ENCODE measurements at regions not wholly inside any gene's neighbourhood (a gene's known extent, or its start where the extent isn't known, plus 50 kb on each side); places are given as distances from the start of the nearest gene placed in this dataset.

DNA sequence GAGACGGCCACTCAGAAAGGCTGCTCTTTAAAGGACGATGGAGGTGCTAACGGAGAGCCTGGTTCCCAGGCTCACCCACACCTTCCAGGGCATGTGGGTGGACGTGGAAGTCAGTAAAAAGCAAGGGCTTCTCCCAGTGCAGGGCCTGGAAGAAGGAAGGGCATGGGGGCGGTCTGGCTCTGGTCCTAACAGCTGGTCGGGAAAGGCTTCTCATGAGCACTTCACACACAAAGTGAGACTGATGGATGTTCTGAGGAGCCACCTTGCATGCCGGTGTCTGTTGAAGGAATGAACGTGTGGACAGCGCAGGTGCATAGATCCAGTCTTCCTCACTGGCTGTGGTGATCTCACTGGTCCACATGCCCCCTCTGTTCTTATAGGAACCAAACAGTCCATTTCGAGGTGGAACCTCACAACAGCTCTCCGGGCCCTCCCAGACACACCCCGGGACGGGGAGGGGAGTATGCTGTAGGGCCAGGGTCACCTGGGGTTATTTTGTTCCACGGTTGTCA is 90.6 kb upstream of the UXS1 start:
- H3K4me2 ChIP-seq (ENCODE audit: low read length): no peak overlapping the region
- H3K9me2 ChIP-seq (ENCODE audit: insufficient read depth): no peaks in the 10 kb centered on the region
- ChIA-PET POLR2A (no interaction called here), CTCF (no interaction called here), RAD21 (ENCODE audit: low non-redundant PET in 1 of 2, low total read pairs in 2 of 2, uncharacterized antibody in 2 of 2, unreplicated experiment in 2 of 2) (no interaction called here)
- TF ChIP-seq YY1 (IDR thresholded peaks at IDR 0.05; ENCODE audit: extremely low read depth, insufficient replicate concordance, low read depth, low read length) (no peak), SP1 (IDR thresholded peaks at IDR 0.05; ENCODE audit: low read depth) (no peak), SIN3A (IDR thresholded peaks at IDR 0.05; ENCODE audit: low read depth) (no peak), FOSL1 (IDR thresholded peaks at IDR 0.05; ENCODE audit: low read depth) (no peak), JUND (IDR thresholded peaks at IDR 0.05) (no peak), SRF (IDR thresholded peaks at IDR 0.05; ENCODE audit: low read depth) (no peak), ZNF274 (IDR thresholded peaks at IDR 0.05; ENCODE audit: low read depth, low read length) (no peak)
- TF ChIP-seq, protein P1, sequence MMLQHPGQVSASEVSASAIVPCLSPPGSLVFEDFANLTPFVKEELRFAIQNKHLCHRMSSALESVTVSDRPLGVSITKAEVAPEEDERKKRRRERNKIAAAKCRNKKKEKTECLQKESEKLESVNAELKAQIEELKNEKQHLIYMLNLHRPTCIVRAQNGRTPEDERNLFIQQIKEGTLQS (IDR thresholded peaks at IDR 0.05): no peak
- TF ChIP-seq, protein P2, sequence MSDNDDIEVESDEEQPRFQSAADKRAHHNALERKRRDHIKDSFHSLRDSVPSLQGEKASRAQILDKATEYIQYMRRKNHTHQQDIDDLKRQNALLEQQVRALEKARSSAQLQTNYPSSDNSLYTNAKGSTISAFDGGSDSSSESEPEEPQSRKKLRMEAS (IDR thresholded peaks at IDR 0.05): no peak
- no peaks in the 10 kb centered on the region for H3K4me1 ChIP-seq (ENCODE audit: control insufficient read depth in 1 of 2, insufficient read depth in 2 of 2, low read length in 2 of 2)
- H3K9me3 ChIP-seq (ENCODE audit: control insufficient read depth in 1 of 2, insufficient read depth in 1 of 2, low read depth in 1 of 2, low read length in 2 of 2): no peaks in the 10 kb centered on the region
- H3K36me3 ChIP-seq (ENCODE audit: control insufficient read depth in 1 of 2, insufficient read depth in 2 of 2, low read length in 2 of 2): no peaks in the 10 kb centered on the region
- H2AFZ ChIP-seq (ENCODE audit: low read depth, low read length, poor library complexity, severe bottlenecking): no peak overlapping the region
- no TSS peak for BruUV-seq (replicated peaks)
- H3K4me3 ChIP-seq (replicated peaks in 1 of 2; ENCODE audit: low read depth in 1 of 2, low read length in 2 of 2): no peak overlapping the region
- ATAC-seq (no peak), DNase-seq (ENCODE audit: low read depth, low spot score) (no peak)
- no peak overlapping the region for H3K27ac ChIP-seq (ENCODE audit: low read depth, low read length)
- intact Hi-C loops (cut with micrococcal nuclease): loop anchor here (5.0 kb wide), 1 partner anchor 382 kb away; no protein-coding TSS in a partner anchor
- no peaks in the 10 kb centered on the region for H3K27me3 ChIP-seq (ENCODE audit: insufficient read depth, low read length)
- no peaks in the 10 kb centered on the region for H4K20me1 ChIP-seq (ENCODE audit: insufficient read depth)
- H3K79me2 ChIP-seq (ENCODE audit: insufficient read depth, low read length): no peaks in the 10 kb centered on the region
- no peak overlapping the region for H3K9ac ChIP-seq (ENCODE audit: low read length)

DNA sequence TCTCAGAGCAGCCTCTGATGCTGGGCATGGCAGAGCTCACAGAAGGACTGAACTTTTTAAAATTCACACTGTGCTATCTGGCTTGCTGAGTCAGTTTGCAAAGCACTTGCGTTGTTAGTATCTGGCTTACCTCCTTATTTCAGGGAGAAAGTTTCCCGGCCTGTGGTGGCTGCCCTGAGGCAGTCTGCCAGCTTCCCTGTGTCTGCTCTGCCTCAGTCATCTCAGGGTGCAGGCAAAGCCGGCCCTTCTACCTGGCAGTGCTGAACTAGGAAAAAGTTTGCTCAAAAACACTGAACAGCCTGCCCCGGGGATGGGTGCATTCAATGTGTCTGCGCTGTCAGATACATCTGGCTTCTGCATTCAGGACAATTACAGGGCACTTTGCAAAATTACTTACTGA is 90.2 kb upstream of the UXS1 start:
- no peak overlapping the region for H3K4me2 ChIP-seq (ENCODE audit: low read length)
- H2AFZ ChIP-seq (ENCODE audit: low read depth, low read length, poor library complexity, severe bottlenecking): no peak overlapping the region
- BruUV-seq (replicated peaks): no TSS peak
- H4K20me1 ChIP-seq (ENCODE audit: insufficient read depth): no peaks in the 10 kb centered on the region
- CTCF ChIA-PET: no interaction called here
- no peaks in the 10 kb centered on the region for H3K36me3 ChIP-seq (ENCODE audit: control insufficient read depth in 1 of 2, insufficient read depth in 2 of 2, low read length in 2 of 2)
- H3K4me1 ChIP-seq (ENCODE audit: control insufficient read depth in 1 of 2, insufficient read depth in 2 of 2, low read length in 2 of 2): no peaks in the 10 kb centered on the region
- no peak for ATAC-seq
- no peaks in the 10 kb centered on the region for H3K9me2 ChIP-seq (ENCODE audit: insufficient read depth)
- H3K9ac ChIP-seq (ENCODE audit: low read length): no peak overlapping the region
- H3K9me3 ChIP-seq (ENCODE audit: control insufficient read depth in 1 of 2, insufficient read depth in 1 of 2, low read depth in 1 of 2, low read length in 2 of 2): no peaks in the 10 kb centered on the region
- RAD21 ChIA-PET (ENCODE audit: low non-redundant PET in 1 of 2, low total read pairs in 2 of 2, uncharacterized antibody in 2 of 2, unreplicated experiment in 2 of 2): no interaction called here
- H3K27ac ChIP-seq (ENCODE audit: low read depth, low read length): no peak overlapping the region
- H3K79me2 ChIP-seq (ENCODE audit: insufficient read depth, low read length): no peaks in the 10 kb centered on the region
- intact Hi-C loops (cut with micrococcal nuclease): loop anchor here (5.0 kb wide), 1 partner anchor 382 kb away; no protein-coding TSS in a partner anchor
- H3K4me3 ChIP-seq (replicated peaks in 1 of 2; ENCODE audit: low read depth in 1 of 2, low read length in 2 of 2): no peak overlapping the region
- no peaks in the 10 kb centered on the region for H3K27me3 ChIP-seq (ENCODE audit: insufficient read depth, low read length)
- DNase-seq (ENCODE audit: low read depth, low spot score): no peak
- POLR2A ChIA-PET: no interaction called here
- no peak for TF ChIP-seq SIN3A (IDR thresholded peaks at IDR 0.05; ENCODE audit: low read depth)
- TF ChIP-seq FOSL1 (IDR thresholded peaks at IDR 0.05; ENCODE audit: low read depth): no peak
- TF ChIP-seq ELF1 (IDR thresholded peaks at IDR 0.05; ENCODE audit: borderline replicate concordance, low read depth): no peak
- TF ChIP-seq, protein P2 (IDR thresholded peaks at IDR 0.05): no peak
- no peak for TF ChIP-seq SP1 (IDR thresholded peaks at IDR 0.05; ENCODE audit: low read depth)
- no peak for TF ChIP-seq SRF (IDR thresholded peaks at IDR 0.05; ENCODE audit: low read depth)
- no peak for TF ChIP-seq POLR2AphosphoS5 (IDR thresholded peaks at IDR 0.05; ENCODE audit: low read depth, low read length)
- TF ChIP-seq, protein P1 (IDR thresholded peaks at IDR 0.05): no peak
- TF ChIP-seq CBX3 (IDR thresholded peaks at IDR 0.05; ENCODE audit: low read depth): no peak
- TF ChIP-seq POLR2A (IDR thresholded peaks at IDR 0.05; ENCODE audit: borderline replicate concordance, extremely low read depth, insufficient read depth, insufficient read length): no peak
- no peak for TF ChIP-seq ZFX (IDR thresholded peaks at IDR 0.05)
- TF ChIP-seq RAD21 (IDR thresholded peaks at IDR 0.05; ENCODE audit: low read depth): no peak
- no peak for TF ChIP-seq CEBPB (IDR thresholded peaks at IDR 0.05; ENCODE audit: low read depth)
- TF ChIP-seq REST (IDR thresholded peaks at IDR 0.05; ENCODE audit: low read depth): no peak
- TF ChIP-seq JUND (IDR thresholded peaks at IDR 0.05): no peak
